ENCODE measurements at regions not wholly inside any gene's neighbourhood (a gene's known extent, or its start where the extent isn't known, plus 50 kb on each side); places are given as distances from the start of the nearest gene placed in this dataset.

GRCh38 chr2:64359892-64360657 is 93.9 kb upstream of the LGALSL start:
- TF ChIP-seq CTCF (IDR thresholded peaks at IDR 0.05; ENCODE audit: low read depth, low read length) (no peak), EZH2phosphoT487 (IDR thresholded peaks at IDR 0.05; ENCODE audit: low read depth) (no peak)
- H3K9ac ChIP-seq (ENCODE audit: low read length), result peak overlapping the region; percentile 42; the same call in 1 of the 2 replicates
- no peaks in the 10 kb centered on the region for H4K20me1 ChIP-seq (ENCODE audit: insufficient read depth, low read length)
- H3K36me3 ChIP-seq (replicated peaks; ENCODE audit: low read depth, low read length), result no peaks in the 10 kb centered on the region
- H3K4me2 ChIP-seq (ENCODE audit: low read length), result peak overlapping the region; percentile 92
- no peaks in the 10 kb centered on the region for H3K79me2 ChIP-seq (ENCODE audit: low read length)
- peak overlapping the region; percentile 61 for H3K4me3 ChIP-seq (ENCODE audit: low read length)
- no peaks in the 10 kb centered on the region for H3K9me3 ChIP-seq (ENCODE audit: insufficient read depth, low read length)
- no peak overlapping the region for H3K27ac ChIP-seq (ENCODE audit: low read length)
- H2AFZ ChIP-seq (ENCODE audit: low read depth, low read length), result peak overlapping the region; percentile 98
- peaks cover 20% of the 10 kb centered on the region for H3K27me3 ChIP-seq (ENCODE audit: low read depth, low read length)
- H3K4me1 ChIP-seq (ENCODE audit: low read length), result peaks cover 18% of the 10 kb centered on the region

GRCh38 chr2:64361151-64361938 is 92.6 kb upstream of the LGALSL start:
- H3K27me3 ChIP-seq (ENCODE audit: low read depth, low read length), result peaks cover 18% of the 10 kb centered on the region
- no peak overlapping the region for H3K27ac ChIP-seq (ENCODE audit: low read length)
- H3K9ac ChIP-seq (ENCODE audit: low read length), result no peak overlapping the region
- peaks cover 18% of the 10 kb centered on the region for H3K4me1 ChIP-seq (ENCODE audit: low read length)
- no peak overlapping the region for H3K4me3 ChIP-seq (ENCODE audit: low read length)
- no peak overlapping the region for H2AFZ ChIP-seq (ENCODE audit: low read depth, low read length)
- H4K20me1 ChIP-seq (ENCODE audit: insufficient read depth, low read length), result no peaks in the 10 kb centered on the region
- H3K36me3 ChIP-seq (replicated peaks; ENCODE audit: low read depth, low read length), result no peaks in the 10 kb centered on the region
- no peaks in the 10 kb centered on the region for H3K9me3 ChIP-seq (ENCODE audit: insufficient read depth, low read length)
- H3K4me2 ChIP-seq (ENCODE audit: low read length), result no peak overlapping the region
- no peak for TF ChIP-seq CTCF (IDR thresholded peaks at IDR 0.05; ENCODE audit: low read depth, low read length)
- TF ChIP-seq EZH2phosphoT487 (IDR thresholded peaks at IDR 0.05; ENCODE audit: low read depth), result no peak
- H3K79me2 ChIP-seq (ENCODE audit: low read length), result no peaks in the 10 kb centered on the region

- Histone ChIP-seq H3K9me3 (ENCODE audit: insufficient read depth, low read length) (no peaks in the 10 kb centered on the region), H3K36me3 (replicated peaks; ENCODE audit: low read depth, low read length) (no peaks in the 10 kb centered on the region), H4K20me1 (ENCODE audit: insufficient read depth, low read length) (no peaks in the 10 kb centered on the region), H2AFZ (ENCODE audit: low read depth, low read length) (no peak overlapping the region), H3K4me1 (ENCODE audit: low read length) (peaks cover 21% of the 10 kb centered on the region), H3K79me2 (ENCODE audit: low read length) (no peaks in the 10 kb centered on the region), H3K4me3 (ENCODE audit: low read length) (no peak overlapping the region), H3K27ac (ENCODE audit: low read length) (no peak overlapping the region), H3K27me3 (ENCODE audit: low read depth, low read length) (peaks cover 13% of the 10 kb centered on the region; the same call in 1 of the 2 replicates), H3K4me2 (ENCODE audit: low read length) (no peak overlapping the region), H3K9ac (ENCODE audit: low read length) (no peak overlapping the region)
- no peak for TF ChIP-seq CTCF (IDR thresholded peaks at IDR 0.05; ENCODE audit: low read depth, low read length)
- no peak for TF ChIP-seq EZH2phosphoT487 (IDR thresholded peaks at IDR 0.05; ENCODE audit: low read depth)
Measured at GRCh38 chr2:64362562-64363026, 91.4 kb upstream of the LGALSL start.

DNA sequence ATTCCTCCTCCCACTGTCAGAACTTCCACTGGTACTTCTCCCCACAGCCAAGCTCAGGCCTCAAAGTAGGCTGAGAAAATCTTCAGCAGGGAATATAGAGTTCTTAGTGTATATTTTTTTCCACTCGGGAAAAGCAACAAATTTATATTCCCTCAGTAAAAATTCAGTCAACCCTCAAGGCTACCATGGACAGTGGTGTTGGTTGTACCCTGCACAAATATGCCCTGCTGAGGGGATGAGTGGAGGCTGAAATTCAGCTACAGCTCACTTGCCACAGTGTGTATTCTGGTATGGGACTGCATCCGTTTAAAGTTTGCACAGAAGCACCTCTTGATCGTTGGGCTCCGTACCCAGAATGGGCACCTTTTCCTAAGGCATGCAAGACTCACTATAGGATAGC is 90.8 kb upstream of the LGALSL start:
- TF ChIP-seq EZH2phosphoT487 (IDR thresholded peaks at IDR 0.05; ENCODE audit: low read depth) (no peak), CTCF (IDR thresholded peaks at IDR 0.05; ENCODE audit: low read depth, low read length) (no peak)
- Histone ChIP-seq H3K4me2 (ENCODE audit: low read length) (no peak overlapping the region), H3K27me3 (ENCODE audit: low read depth, low read length) (peaks cover 13% of the 10 kb centered on the region; the same call in 1 of the 2 replicates), H3K4me1 (ENCODE audit: low read length) (peaks cover 21% of the 10 kb centered on the region), H3K9me3 (ENCODE audit: insufficient read depth, low read length) (no peaks in the 10 kb centered on the region), H3K36me3 (replicated peaks; ENCODE audit: low read depth, low read length) (no peaks in the 10 kb centered on the region), H3K27ac (ENCODE audit: low read length) (no peak overlapping the region), H4K20me1 (ENCODE audit: insufficient read depth, low read length) (no peaks in the 10 kb centered on the region), H2AFZ (ENCODE audit: low read depth, low read length) (no peak overlapping the region), H3K79me2 (ENCODE audit: low read length) (no peaks in the 10 kb centered on the region), H3K9ac (ENCODE audit: low read length) (no peak overlapping the region), H3K4me3 (ENCODE audit: low read length) (no peak overlapping the region)

Data from OCI-LY3 (cell line).